ENCODE measurements at regions not wholly inside any gene's neighbourhood (a gene's known extent, or its start where the extent isn't known, plus 50 kb on each side); places are given as distances from the start of the nearest gene placed in this dataset.

GRCh38 chr1:87939444-87939843, 610.8 kb downstream of the LMO4 start:
- TF ChIP-seq CTCF (IDR thresholded peaks at IDR 0.05) (no peak), POLR2A (IDR thresholded peaks at IDR 0.05) (no peak)
